Endothelial cell (in vitro differentiated cells): ENCODE measurements at regions not wholly inside any gene's neighbourhood (a gene's known extent, or its start where the extent isn't known, plus 50 kb on each side); places are given as distances from the start of the nearest gene placed in this dataset.

Experiments used
- DNase-seq: peaks from one replicate; pipeline ENCODE4 v3.0.0; 2021; ENCODE audit warnings: low spot score
- H3K27ac Mint-ChIP-seq: one replicate; pipeline ENCODE4 v1.8.0; 2021; ENCODE audit warnings: mixed read lengths, inconsistent platforms; ENCODE audit not compliant: unreplicated experiment
- H3K27me3 Mint-ChIP-seq: one replicate; pipeline ENCODE4 v1.8.0; 2021; ENCODE audit warnings: mild to moderate bottlenecking, moderate library complexity, mixed read lengths, inconsistent platforms; ENCODE audit not compliant: unreplicated experiment
- H3K36me3 Mint-ChIP-seq: one replicate; pipeline ENCODE4 v1.8.0; 2021; ENCODE audit warnings: mild to moderate bottlenecking, low read depth, mixed read lengths, inconsistent platforms; ENCODE audit not compliant: unreplicated experiment
- H3K4me1 Mint-ChIP-seq: one replicate; pipeline ENCODE4 v1.8.0; 2021; ENCODE audit warnings: mild to moderate bottlenecking, mixed read lengths, inconsistent platforms; ENCODE audit not compliant: unreplicated experiment
- H3K4me3 Mint-ChIP-seq: one replicate; pipeline ENCODE4 v1.8.0; 2021; ENCODE audit warnings: mild to moderate bottlenecking, mixed read lengths, inconsistent platforms; ENCODE audit not compliant: unreplicated experiment
- H3K9me3 Mint-ChIP-seq: one replicate; pipeline ENCODE4 v1.8.0; 2021; ENCODE audit warnings: mixed read lengths, inconsistent platforms; ENCODE audit not compliant: unreplicated experiment
- TF ChIP-seq, protein P1 (sequence below): fragments of 200-600 bp; sonication (generic); IDR thresholded peaks from one replicate; pipeline ENCODE4 v1.5.0; 2021; ENCODE audit warnings: antibody characterized with exemption; ENCODE audit not compliant: unreplicated experiment

DNA sequence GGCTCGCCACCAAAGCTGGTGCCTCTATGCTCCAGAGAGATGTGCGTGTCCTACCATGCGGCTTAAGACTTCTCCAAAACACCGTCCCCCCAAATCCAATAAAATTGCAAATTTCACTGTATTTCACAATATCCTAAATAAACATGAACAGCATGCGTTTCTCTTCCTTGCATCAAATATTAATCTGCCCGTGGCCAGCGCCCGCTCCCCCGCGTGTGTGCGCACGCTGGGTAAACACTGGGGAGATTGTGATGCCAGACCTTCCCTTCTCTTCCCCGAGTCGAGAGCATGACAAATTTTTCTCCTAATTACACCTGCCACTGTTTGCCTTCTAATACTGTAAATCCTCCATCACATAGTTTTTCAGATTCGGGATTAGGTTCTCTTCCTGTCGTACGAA, 148.1 kb downstream of the MRM1 start:
- no peak for DNase-seq
- Mint-ChIP-seq H3K4me3 (no peak overlapping the region), H3K9me3 (no peaks in the 10 kb centered on the region), H3K4me1 (peaks cover 3% of the 10 kb centered on the region), H3K36me3 (no peaks in the 10 kb centered on the region), H3K27ac (no peak overlapping the region), H3K27me3 (peaks cover 11% of the 10 kb centered on the region)
- TF ChIP-seq, protein P1, sequence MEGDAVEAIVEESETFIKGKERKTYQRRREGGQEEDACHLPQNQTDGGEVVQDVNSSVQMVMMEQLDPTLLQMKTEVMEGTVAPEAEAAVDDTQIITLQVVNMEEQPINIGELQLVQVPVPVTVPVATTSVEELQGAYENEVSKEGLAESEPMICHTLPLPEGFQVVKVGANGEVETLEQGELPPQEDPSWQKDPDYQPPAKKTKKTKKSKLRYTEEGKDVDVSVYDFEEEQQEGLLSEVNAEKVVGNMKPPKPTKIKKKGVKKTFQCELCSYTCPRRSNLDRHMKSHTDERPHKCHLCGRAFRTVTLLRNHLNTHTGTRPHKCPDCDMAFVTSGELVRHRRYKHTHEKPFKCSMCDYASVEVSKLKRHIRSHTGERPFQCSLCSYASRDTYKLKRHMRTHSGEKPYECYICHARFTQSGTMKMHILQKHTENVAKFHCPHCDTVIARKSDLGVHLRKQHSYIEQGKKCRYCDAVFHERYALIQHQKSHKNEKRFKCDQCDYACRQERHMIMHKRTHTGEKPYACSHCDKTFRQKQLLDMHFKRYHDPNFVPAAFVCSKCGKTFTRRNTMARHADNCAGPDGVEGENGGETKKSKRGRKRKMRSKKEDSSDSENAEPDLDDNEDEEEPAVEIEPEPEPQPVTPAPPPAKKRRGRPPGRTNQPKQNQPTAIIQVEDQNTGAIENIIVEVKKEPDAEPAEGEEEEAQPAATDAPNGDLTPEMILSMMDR, result no peak

DNA sequence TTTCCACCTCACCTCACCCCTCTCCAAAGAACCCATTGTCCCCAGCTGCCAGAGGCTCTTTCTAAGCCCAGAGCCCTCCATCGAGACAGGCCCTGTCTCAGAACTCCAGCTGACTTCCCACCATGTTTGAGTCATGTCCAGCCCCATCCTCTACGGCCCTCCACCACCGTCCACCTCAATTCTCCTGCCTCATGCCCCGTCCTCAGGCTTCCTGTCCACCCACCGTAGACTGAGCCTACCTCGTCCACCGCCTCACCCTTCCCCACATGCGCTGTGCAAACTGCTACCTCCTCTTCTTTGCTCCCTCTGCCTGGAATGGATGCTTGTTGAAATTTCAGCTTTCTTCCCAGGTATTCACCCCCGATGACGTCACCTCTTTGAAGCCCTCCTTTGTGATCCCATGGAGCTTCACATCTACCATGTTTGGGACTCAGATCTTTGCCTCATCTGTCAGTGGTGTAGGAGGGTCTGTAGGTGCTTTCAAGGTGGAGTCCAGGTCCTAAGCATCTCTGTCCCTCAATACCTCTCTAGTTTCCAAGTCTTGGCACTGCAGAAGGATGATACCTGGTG, 149.0 kb downstream of the MRM1 start:
- H3K27ac Mint-ChIP-seq, result no peak overlapping the region

DNA sequence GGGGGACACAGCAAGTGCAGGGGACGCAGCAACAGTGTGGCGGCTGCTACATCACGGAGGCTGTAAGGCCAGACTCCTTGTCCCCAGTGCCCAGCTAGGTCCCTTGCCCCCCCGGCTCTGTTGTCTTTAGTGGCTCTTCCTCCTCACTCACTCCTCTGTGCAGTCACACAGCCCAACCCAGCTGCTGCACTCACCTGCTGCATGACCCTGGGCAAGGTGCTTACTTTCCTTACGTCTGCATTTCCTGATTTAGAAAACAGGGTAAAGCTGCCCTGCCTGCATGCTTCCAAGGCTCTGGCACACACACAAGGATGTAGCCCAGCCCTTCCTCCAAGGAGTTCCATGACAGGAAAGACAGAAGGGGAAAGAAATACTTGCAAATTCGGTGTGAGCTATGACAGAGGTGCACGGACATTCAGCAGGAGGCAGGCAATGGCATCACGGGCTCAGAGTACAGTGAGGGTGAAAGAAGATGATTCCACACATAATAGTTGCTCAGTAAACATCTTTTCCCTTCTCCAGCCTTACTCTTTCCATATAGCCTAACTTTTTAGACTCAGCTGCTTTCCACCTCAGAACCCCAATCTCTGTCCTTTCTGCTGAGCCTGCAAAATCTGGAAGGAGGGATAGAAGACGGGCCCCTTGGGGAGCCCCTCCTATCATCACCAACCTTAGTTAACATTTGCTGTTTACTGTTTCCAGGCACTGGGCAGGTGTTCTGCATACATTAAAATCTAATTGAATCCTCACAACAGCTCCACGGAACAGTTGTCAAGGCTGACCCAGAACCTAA, 150.9 kb downstream of the MRM1 start:
- no peaks in the 10 kb centered on the region for H3K9me3 Mint-ChIP-seq
- no peaks in the 10 kb centered on the region for H3K36me3 Mint-ChIP-seq
- peaks cover 16% of the 10 kb centered on the region for H3K27me3 Mint-ChIP-seq
- DNase-seq, result no peak
- H3K4me3 Mint-ChIP-seq, result no peak overlapping the region
- peaks cover under 1% of the 10 kb centered on the region for H3K4me1 Mint-ChIP-seq
- TF ChIP-seq, protein P1, result no peak
- H3K27ac Mint-ChIP-seq, result no peak overlapping the region

More for the DNA sequence above, 149.0 kb downstream of the MRM1 start:
- no peak for DNase-seq
- Mint-ChIP-seq H3K27me3 (peaks cover 12% of the 10 kb centered on the region), H3K4me3 (no peak overlapping the region), H3K4me1 (peaks cover 3% of the 10 kb centered on the region), H3K9me3 (no peaks in the 10 kb centered on the region), H3K36me3 (no peaks in the 10 kb centered on the region)
- TF ChIP-seq, protein P1, result no peak

DNA sequence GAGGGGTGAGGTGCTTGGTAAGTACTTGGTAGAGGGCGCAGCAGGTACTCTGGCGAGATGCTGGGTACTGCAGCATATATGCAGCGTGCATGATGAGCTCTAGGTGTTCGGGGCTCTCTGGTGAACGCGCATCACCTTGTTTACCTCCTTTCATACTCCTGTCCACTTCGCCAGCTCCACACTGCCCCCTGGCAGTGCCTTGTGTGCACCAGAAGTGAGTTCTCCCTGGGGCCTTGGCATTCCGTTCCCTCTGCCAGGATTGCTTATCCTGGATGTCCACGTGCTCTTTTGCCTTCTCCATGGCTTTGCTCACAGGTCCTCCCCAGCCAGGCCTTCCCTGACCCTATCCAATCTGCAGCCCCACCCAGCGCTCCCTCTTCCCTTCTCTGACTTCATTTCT, 154.2 kb downstream of the MRM1 start:
- Mint-ChIP-seq H3K27ac (no peak overlapping the region), H3K4me1 (no peaks in the 10 kb centered on the region), H3K36me3 (no peaks in the 10 kb centered on the region), H3K9me3 (no peaks in the 10 kb centered on the region), H3K27me3 (peaks cover 10% of the 10 kb centered on the region), H3K4me3 (no peak overlapping the region)
- TF ChIP-seq, protein P1, result no peak
- peak; percentile 34 for DNase-seq

DNA sequence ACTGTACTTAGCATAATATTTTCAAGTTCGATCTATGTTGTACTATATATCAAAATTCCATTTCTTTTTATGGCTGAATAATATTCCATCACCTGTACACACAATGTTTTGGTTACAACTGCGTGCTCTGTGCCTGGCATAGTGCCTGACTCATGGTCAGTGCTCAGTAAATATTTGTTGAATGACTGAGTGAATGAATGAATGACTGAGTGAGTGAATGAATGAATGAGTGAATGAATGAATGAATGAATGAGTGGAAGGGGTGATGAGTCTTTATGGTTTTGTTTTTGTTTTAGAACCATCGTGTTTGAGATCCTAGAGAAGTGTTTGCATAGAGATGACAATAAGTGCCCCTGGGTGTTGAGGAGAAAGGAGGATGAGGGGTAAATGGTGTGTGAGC, 155.3 kb downstream of the MRM1 start:
- no peaks in the 10 kb centered on the region for H3K36me3 Mint-ChIP-seq
- H3K4me1 Mint-ChIP-seq, result no peaks in the 10 kb centered on the region
- no peaks in the 10 kb centered on the region for H3K9me3 Mint-ChIP-seq
- H3K27me3 Mint-ChIP-seq, result peaks cover 9% of the 10 kb centered on the region
- no peak overlapping the region for H3K4me3 Mint-ChIP-seq
- no peak overlapping the region for H3K27ac Mint-ChIP-seq
- TF ChIP-seq, protein P1, result no peak
- no peak for DNase-seq
